ENCODE measurements at regions not wholly inside any gene's neighbourhood (a gene's known extent, or its start where the extent isn't known, plus 50 kb on each side); places are given as distances from the start of the nearest gene placed in this dataset.
"Not testable (repeated sequence)": the region's sequence is repeated elsewhere in the genome, so short reads cannot be mapped to it uniquely, and the experiment has no call there.

DNA sequence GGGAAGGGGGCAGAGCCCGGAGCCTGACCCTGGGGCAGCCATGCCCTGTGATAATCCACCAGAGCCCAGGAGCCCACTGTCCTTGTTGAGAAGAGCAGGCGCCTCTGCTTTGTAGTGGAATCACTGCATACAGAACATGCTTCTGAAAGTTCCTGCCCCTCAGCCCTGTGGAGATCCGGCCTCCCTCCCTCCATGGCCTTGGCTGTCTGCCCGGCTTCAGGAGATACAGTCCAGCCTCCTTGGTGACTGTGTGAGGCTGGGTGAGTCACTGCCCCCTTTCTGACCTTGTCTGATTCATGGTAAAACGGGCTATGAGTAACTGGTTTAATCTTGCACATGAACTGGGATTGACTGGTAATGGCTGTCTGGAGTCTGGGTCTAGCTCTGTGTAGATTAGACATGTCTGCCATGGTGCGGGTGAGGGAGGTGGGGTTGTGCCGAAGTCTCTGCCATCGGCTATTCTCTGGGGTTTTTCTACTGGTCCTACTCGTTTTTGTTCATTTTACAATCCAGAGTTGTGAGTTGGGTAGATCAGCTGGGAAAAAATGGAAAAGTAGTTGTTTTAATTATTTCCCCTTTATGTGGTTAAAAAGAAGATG is 141.2 kb downstream of the NPIPB11 start:
- H3K14ac ChIP-seq (replicated peaks; ENCODE audit: low read depth, low read length), result peak overlapping the region; percentile 95
- H2AFZ ChIP-seq (replicated peaks; ENCODE audit: low read length, poor library complexity); dilution Hi-C loops (cut with HindIII; ENCODE audit: low sequenced_read_pairs, unreplicated experiment); H3K9me3 ChIP-seq (ENCODE audit: control insufficient read depth, insufficient read depth, low read length); H4K20me1 ChIP-seq (ENCODE audit: insufficient read depth, low read length); intact Hi-C loops (cut with micrococcal nuclease); CTCF ChIA-PET; BruUV-seq (replicated peaks); H3K36me3 ChIP-seq (ENCODE audit: control insufficient read depth, insufficient read depth, low read length); H2AK9ac ChIP-seq (replicated peaks; ENCODE audit: low read depth, low read length, poor library complexity); H3K27me3 ChIP-seq (ENCODE audit: control insufficient read depth, insufficient read depth, low read length); H3K4me3 ChIP-seq (ENCODE audit: insufficient read depth, low read depth, low read length): not testable (repeated sequence)
- peak overlapping the region; percentile 89 for H3K18ac ChIP-seq (ENCODE audit: low read depth, low read length)
- peak; percentile 97 for DNase-seq
- peaks cover 24% of the 10 kb centered on the region for H3K9me1 ChIP-seq (ENCODE audit: insufficient read depth, low read length)
- peak overlapping the region; percentile 28; the same call in 1 of the 2 replicates for H3K4me2 ChIP-seq (ENCODE audit: low read depth, low read length)
- 0 out of 2 replicates have a peak overlapping the region, but pooled peaks have one; percentile 100 for H2AK5ac ChIP-seq (ENCODE audit: low read depth, low read length)
- peak overlapping the region; percentile 99 for H3K27ac ChIP-seq (ENCODE audit: insufficient read depth, low read length)
- H4K91ac ChIP-seq (ENCODE audit: insufficient read depth, low read depth, low read length), result peak overlapping the region; percentile 96
- peak overlapping the region; percentile 96 for H3K4ac ChIP-seq (ENCODE audit: low read depth, low read length)
- H3K4me1 ChIP-seq (ENCODE audit: control insufficient read depth, insufficient read depth, low read length), result peaks cover 48% of the 10 kb centered on the region
- in situ Hi-C loops (cut with MboI; ENCODE audit: low sequenced_read_pairs), result loop anchor here (25.0 kb wide), 1 partner anchor 303 kb away; the partner anchor contains the start of genes NFATC2IP and SPNS1
- peak overlapping the region; percentile 94 for H3K56ac ChIP-seq (ENCODE audit: extremely low read depth, insufficient read depth, low read length)
- H2BK20ac ChIP-seq (ENCODE audit: low read depth, low read length), result peak overlapping the region; percentile 98
- TF ChIP-seq RAD21 (IDR thresholded peaks at IDR 0.05; ENCODE audit: low read length) (0 out of 2 replicates have a peak, but pooled peaks have one; percentile 6), POLR2A (IDR thresholded peaks at IDR 0.05; ENCODE audit: low read depth, low read length) (peak; percentile 54; the same call in 1 of the 2 replicates), MAZ (IDR thresholded peaks at IDR 0.05; ENCODE audit: borderline replicate concordance, low read depth, low read length) (peak; percentile 81), FOS (IDR thresholded peaks at IDR 0.05; ENCODE audit: low read depth, low read length) (peak; percentile 56)
- peak overlapping the region; percentile 96; the same call in 1 of the 2 replicates for H4K5ac ChIP-seq (ENCODE audit: low read depth, low read length)
- POLR2A ChIA-PET (ENCODE audit: unreplicated experiment), result interaction anchor here (0.6 kb wide), 1 partner anchor 24 kb away, joined by 3 read pairs; no protein-coding TSS in a partner anchor
- peak overlapping the region; percentile 95 for H2BK120ac ChIP-seq (ENCODE audit: low read depth, low read length)
- WGBS, 2 experiments (ENCODE audit: extremely low coverage in 2 of 2, insufficient read length in 1 of 2), result no CpG with 5 or more reads among the region's 9 CpGs
- H4K8ac ChIP-seq (ENCODE audit: low read depth in 2 of 2, low read length in 2 of 2), result peak overlapping the region; percentile 84 to 100
- peaks cover 0 to 30% of the 10 kb centered on the region in 2 experiments; a peak in 2 of 4 replicates for H3K79me1 ChIP-seq (ENCODE audit: low read depth in 1 of 2, low read length in 2 of 2)
- peak; percentile 62 for ATAC-seq (ENCODE audit: low read depth)
- 0 out of 3 replicates have a peak overlapping the region, but pooled peaks have one; percentile 94 for H2BK15ac ChIP-seq (ENCODE audit: low read depth, low read length)
- H3K23ac ChIP-seq (ENCODE audit: low read depth, low read length), result peak overlapping the region; percentile 89
- peak overlapping the region; percentile 88 for H2BK5ac ChIP-seq (ENCODE audit: low read depth, low read length, poor library complexity, severe bottlenecking)
- H3K9ac ChIP-seq (ENCODE audit: low read depth, low read length), result peak overlapping the region; percentile 40

Measured in IMR-90 (cell line).